ENCODE measurements at regions not wholly inside any gene's neighbourhood (a gene's known extent, or its start where the extent isn't known, plus 50 kb on each side); places are given as distances from the start of the nearest gene placed in this dataset.

DNA sequence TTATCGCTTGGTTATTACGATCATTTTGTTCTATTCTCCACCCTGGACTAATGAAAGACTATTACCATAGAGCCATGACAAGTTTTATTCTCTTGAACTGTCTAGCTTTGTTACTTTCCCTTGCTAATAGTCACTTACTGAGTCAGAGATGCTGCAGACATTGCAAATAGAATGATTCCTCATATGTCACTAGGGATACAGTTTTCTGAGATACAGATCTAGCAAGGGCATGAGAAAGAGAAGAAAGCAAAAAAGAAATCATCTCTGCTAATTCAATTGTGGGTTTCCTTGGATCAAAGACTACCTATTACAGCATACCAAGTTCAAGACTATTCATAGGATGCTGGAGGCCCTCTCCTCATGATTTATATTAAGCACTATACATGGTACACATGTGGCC lies 204.3 kb downstream of the MBL2 start:
- no peak overlapping the region for H3K27ac Mint-ChIP-seq
- ATAC-seq (no peak), DNase-seq (no peak)
- intact Hi-C loops (cut with micrococcal nuclease) = no loop called here
- H3K4me1 Mint-ChIP-seq (ENCODE audit: low read depth) = no peaks in the 10 kb centered on the region
- H3K36me3 Mint-ChIP-seq (ENCODE audit: low read depth) = no peaks in the 10 kb centered on the region
- no peak overlapping the region for H3K4me3 Mint-ChIP-seq
- ChIA-PET CTCF (no interaction called here), POLR2A (no interaction called here)
- no peaks in the 10 kb centered on the region for H3K9me3 Mint-ChIP-seq
- TF ChIP-seq, protein P1, sequence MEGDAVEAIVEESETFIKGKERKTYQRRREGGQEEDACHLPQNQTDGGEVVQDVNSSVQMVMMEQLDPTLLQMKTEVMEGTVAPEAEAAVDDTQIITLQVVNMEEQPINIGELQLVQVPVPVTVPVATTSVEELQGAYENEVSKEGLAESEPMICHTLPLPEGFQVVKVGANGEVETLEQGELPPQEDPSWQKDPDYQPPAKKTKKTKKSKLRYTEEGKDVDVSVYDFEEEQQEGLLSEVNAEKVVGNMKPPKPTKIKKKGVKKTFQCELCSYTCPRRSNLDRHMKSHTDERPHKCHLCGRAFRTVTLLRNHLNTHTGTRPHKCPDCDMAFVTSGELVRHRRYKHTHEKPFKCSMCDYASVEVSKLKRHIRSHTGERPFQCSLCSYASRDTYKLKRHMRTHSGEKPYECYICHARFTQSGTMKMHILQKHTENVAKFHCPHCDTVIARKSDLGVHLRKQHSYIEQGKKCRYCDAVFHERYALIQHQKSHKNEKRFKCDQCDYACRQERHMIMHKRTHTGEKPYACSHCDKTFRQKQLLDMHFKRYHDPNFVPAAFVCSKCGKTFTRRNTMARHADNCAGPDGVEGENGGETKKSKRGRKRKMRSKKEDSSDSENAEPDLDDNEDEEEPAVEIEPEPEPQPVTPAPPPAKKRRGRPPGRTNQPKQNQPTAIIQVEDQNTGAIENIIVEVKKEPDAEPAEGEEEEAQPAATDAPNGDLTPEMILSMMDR (IDR thresholded peaks at IDR 0.05) = no peak
- no peaks in the 10 kb centered on the region for H3K27me3 Mint-ChIP-seq

DNA sequence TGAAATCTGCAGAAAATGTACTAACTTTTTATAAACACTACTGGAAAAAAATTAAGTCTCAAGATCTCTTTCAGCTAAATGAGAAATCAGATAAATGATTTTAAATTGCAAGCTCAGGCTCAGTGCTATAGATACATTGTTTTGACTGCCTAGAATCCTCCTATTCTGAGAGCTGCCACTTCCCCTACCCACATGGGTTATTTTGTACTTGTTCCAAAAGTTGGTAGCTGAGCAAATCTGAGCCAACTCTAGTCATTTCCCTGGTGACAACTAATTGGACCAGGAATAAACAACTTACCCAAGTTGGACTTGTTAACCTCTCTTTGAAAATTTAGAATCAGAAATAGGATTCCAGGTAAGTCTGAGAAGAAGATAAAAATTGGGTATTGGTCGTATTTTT lies 202.1 kb downstream of the MBL2 start:
- no peak for DNase-seq
- intact Hi-C loops (cut with micrococcal nuclease) = no loop called here
- ChIA-PET CTCF (no interaction called here), POLR2A (no interaction called here)
- Mint-ChIP-seq H3K9me3 (no peaks in the 10 kb centered on the region), H3K27me3 (no peaks in the 10 kb centered on the region), H3K27ac (no peak overlapping the region), H3K4me1 (ENCODE audit: low read depth) (no peaks in the 10 kb centered on the region), H3K4me3 (no peak overlapping the region), H3K36me3 (ENCODE audit: low read depth) (no peaks in the 10 kb centered on the region)
- ATAC-seq = no peak
- TF ChIP-seq, protein P1 (IDR thresholded peaks at IDR 0.05) = no peak

DNA sequence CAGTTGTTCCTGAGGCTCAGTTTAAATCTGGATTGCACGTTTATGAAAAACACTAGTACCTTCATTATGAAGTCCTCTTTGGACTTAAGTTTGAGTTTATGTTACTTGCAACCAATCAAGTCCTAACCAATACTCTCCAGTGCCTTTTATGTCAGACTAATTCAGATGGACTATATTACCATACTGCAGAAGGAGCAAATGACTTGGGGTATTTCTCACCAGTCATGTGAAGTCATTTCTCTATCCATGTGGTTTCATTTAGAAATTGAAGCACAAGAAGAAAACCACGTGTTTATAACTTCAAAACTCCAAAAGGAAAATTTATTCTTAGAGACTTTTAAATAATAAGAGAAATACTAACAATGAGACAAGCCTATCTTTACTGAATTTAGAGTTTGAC lies 201.6 kb downstream of the MBL2 start:
- Mint-ChIP-seq H3K27me3 (no peaks in the 10 kb centered on the region), H3K27ac (no peak overlapping the region), H3K36me3 (ENCODE audit: low read depth) (no peaks in the 10 kb centered on the region), H3K4me3 (no peak overlapping the region), H3K9me3 (no peaks in the 10 kb centered on the region), H3K4me1 (ENCODE audit: low read depth) (no peaks in the 10 kb centered on the region)
- CTCF ChIA-PET = no interaction called here
- POLR2A ChIA-PET = no interaction called here
- ATAC-seq (no peak), DNase-seq (no peak)
- intact Hi-C loops (cut with micrococcal nuclease) = no loop called here
- TF ChIP-seq, protein P1 (IDR thresholded peaks at IDR 0.05) = no peak

GRCh38 chr10:52571516-52572182 lies 200.9 kb downstream of the MBL2 start:
- no peak for DNase-seq
- no peaks in the 10 kb centered on the region for H3K36me3 Mint-ChIP-seq (ENCODE audit: low read depth)
- H3K9me3 Mint-ChIP-seq = no peaks in the 10 kb centered on the region
- H3K27me3 Mint-ChIP-seq = no peaks in the 10 kb centered on the region
- TF ChIP-seq, protein P1 (IDR thresholded peaks at IDR 0.05) = no peak
- H3K27ac Mint-ChIP-seq = no peak overlapping the region
- intact Hi-C loops (cut with micrococcal nuclease) = no loop called here
- no peaks in the 10 kb centered on the region for H3K4me1 Mint-ChIP-seq (ENCODE audit: low read depth)
- no peak for ATAC-seq
- H3K4me3 Mint-ChIP-seq = no peak overlapping the region
- CTCF ChIA-PET = no interaction called here
- POLR2A ChIA-PET = no interaction called here

GRCh38 chr10:52573347-52573746 lies 199.2 kb downstream of the MBL2 start:
- Mint-ChIP-seq H3K9me3 (peaks cover 2% of the 10 kb centered on the region), H3K36me3 (ENCODE audit: low read depth) (no peaks in the 10 kb centered on the region), H3K27me3 (no peaks in the 10 kb centered on the region), H3K4me1 (ENCODE audit: low read depth) (no peaks in the 10 kb centered on the region), H3K27ac (no peak overlapping the region), H3K4me3 (no peak overlapping the region)
- CTCF ChIA-PET = no interaction called here
- POLR2A ChIA-PET = no interaction called here
- ATAC-seq (no peak), DNase-seq (no peak)
- TF ChIP-seq, protein P1 (IDR thresholded peaks at IDR 0.05) = no peak
- intact Hi-C loops (cut with micrococcal nuclease) = no loop called here

Measured in activated CD8-positive, alpha-beta T cell treated with anti-CD3 and anti-CD28 coated beads for 36 hours (primary cell).